ENCODE measurements at regions not wholly inside any gene's neighbourhood (a gene's known extent, or its start where the extent isn't known, plus 50 kb on each side); places are given as distances from the start of the nearest gene placed in this dataset.

GRCh38 chr14:53564870-53565269, 391.8 kb downstream of the BMP4 start:
- H3K4me3 ChIP-seq (ENCODE audit: low read depth, low read length), result no peak overlapping the region
- no peak for DNase-seq (ENCODE audit: low read depth)
- no peak for TF ChIP-seq CTCF (conservative IDR thresholded peaks at IDR 0.05; ENCODE audit: low read depth, low read length)

- DNase-seq (ENCODE audit: low read depth), result no peak
- H3K4me3 ChIP-seq (ENCODE audit: low read depth, low read length), result no peak overlapping the region
- TF ChIP-seq CTCF (conservative IDR thresholded peaks at IDR 0.05; ENCODE audit: low read depth, low read length), result no peak
These were observed 393.0 kb downstream of the BMP4 start for GRCh38 chr14:53563628-53564027.

- no peak overlapping the region for H3K4me3 ChIP-seq (ENCODE audit: low read depth, low read length)
- no peak for TF ChIP-seq CTCF (conservative IDR thresholded peaks at IDR 0.05; ENCODE audit: low read depth, low read length)
- no peak for DNase-seq (ENCODE audit: low read depth)
These were observed 400.1 kb upstream of the DDHD1 start for GRCh38 chr14:53553221-53553620.

GRCh38 chr14:53551862-53552261, 398.7 kb upstream of the DDHD1 start:
- no peak for TF ChIP-seq CTCF (conservative IDR thresholded peaks at IDR 0.05; ENCODE audit: low read depth, low read length)
- DNase-seq (ENCODE audit: low read depth), result no peak
- no peak overlapping the region for H3K4me3 ChIP-seq (ENCODE audit: low read depth, low read length)

- no peak for DNase-seq (ENCODE audit: low read depth)
- TF ChIP-seq CTCF (conservative IDR thresholded peaks at IDR 0.05; ENCODE audit: low read depth, low read length), result no peak
- no peak overlapping the region for H3K4me3 ChIP-seq (ENCODE audit: low read depth, low read length)
These were observed 397.7 kb upstream of the DDHD1 start for GRCh38 chr14:53550776-53551175.

- TF ChIP-seq CTCF (conservative IDR thresholded peaks at IDR 0.05; ENCODE audit: low read depth, low read length), result no peak
- DNase-seq (ENCODE audit: low read depth), result no peak
- H3K4me3 ChIP-seq (ENCODE audit: low read depth, low read length), result no peak overlapping the region
These were observed 396.8 kb upstream of the DDHD1 start for GRCh38 chr14:53549956-53550355.

GRCh38 chr14:53547593-53547992, 394.5 kb upstream of the DDHD1 start:
- DNase-seq (ENCODE audit: low read depth), result no peak
- no peak for TF ChIP-seq CTCF (conservative IDR thresholded peaks at IDR 0.05; ENCODE audit: low read depth, low read length)
- no peak overlapping the region for H3K4me3 ChIP-seq (ENCODE audit: low read depth, low read length)

Data from choroid plexus epithelial cell (primary cell).